Adrenal gland (tissue), 5 donors: ENCODE measurements at regions not wholly inside any gene's neighbourhood (a gene's known extent, or its start where the extent isn't known, plus 50 kb on each side); places are given as distances from the start of the nearest gene placed in this dataset.

Experiments used
- POLR2A ChIP-seq, 2 donors: fragments of 450-650 bp; IDR thresholded peaks; one replicate each; pipeline ENCODE4 v1.6.1; 2017; ENCODE audit warnings: antibody characterized with exemption in 2 of 2, mild to moderate bottlenecking in 2 of 2, moderate library complexity in 1 of 2
- TF ChIP-seq, protein P1 (sequence below), 6 experiments: fragments of 450-650 bp in 4 of 6; fragments of 200-600 bp in 2 of 6; sonication (generic) in 1 of 6; IDR thresholded peaks; 1 replicate in 5 of 6; 2 replicates in 1 of 6; pipeline versions ENCODE4 v1.5.1 to v1.8.0; 2016 to 2021; ENCODE audit warnings: antibody characterized with exemption in 6 of 6, mild to moderate bottlenecking in 2 of 6, moderate library complexity in 1 of 6
- donor health status: DM: no; HTN: no; CAD: no.

DNA sequence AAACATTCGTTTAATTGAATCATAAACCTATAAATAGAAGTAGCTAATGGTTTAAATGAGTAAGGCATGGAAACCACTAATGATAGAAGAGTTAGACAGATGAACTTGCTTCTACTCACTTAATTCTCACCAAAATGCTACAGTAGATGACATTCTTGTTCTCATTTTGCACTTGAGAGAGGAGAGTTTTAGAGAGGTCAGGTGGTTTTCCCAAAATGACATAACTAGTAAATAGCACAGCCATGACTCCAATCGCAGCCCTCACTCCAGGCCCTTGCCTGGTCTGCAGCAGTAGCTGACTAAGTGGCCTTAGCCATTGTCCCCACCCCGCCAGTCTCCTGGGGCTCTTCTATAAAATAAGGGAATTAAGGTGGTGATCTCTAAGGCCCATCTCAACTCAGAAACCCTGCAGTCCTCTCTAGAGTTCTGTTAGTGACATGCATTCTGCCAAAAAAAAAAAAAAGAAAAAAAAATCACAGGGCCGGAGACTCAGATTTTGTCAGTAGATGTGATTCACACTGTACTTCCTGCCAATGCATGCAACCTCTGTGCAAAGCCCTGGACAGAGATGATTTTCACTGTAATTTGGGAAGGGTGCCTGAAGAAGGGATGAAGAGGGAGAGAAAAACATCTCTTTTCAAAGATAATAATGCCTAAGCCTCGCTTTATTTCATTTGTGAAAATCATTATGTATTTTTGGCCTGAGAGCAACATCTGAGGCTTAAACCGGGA lies 221.8 kb downstream of the ANAPC1 start:
- TF ChIP-seq, protein P1, sequence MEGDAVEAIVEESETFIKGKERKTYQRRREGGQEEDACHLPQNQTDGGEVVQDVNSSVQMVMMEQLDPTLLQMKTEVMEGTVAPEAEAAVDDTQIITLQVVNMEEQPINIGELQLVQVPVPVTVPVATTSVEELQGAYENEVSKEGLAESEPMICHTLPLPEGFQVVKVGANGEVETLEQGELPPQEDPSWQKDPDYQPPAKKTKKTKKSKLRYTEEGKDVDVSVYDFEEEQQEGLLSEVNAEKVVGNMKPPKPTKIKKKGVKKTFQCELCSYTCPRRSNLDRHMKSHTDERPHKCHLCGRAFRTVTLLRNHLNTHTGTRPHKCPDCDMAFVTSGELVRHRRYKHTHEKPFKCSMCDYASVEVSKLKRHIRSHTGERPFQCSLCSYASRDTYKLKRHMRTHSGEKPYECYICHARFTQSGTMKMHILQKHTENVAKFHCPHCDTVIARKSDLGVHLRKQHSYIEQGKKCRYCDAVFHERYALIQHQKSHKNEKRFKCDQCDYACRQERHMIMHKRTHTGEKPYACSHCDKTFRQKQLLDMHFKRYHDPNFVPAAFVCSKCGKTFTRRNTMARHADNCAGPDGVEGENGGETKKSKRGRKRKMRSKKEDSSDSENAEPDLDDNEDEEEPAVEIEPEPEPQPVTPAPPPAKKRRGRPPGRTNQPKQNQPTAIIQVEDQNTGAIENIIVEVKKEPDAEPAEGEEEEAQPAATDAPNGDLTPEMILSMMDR (IDR thresholded peaks at IDR 0.05) = no peak
- TF ChIP-seq POLR2A (IDR thresholded peaks at IDR 0.05) = no peak
